GM18861 (cell line): ENCODE measurements at regions not wholly inside any gene's neighbourhood (a gene's known extent, or its start where the extent isn't known, plus 50 kb on each side); places are given as distances from the start of the nearest gene placed in this dataset.

ENCODE experiments used
- ATAC-seq: cut with Tn5 transposase; IDR thresholded peaks from one replicate; pipeline ENCODE4 v1.9.1; 2021; ENCODE audit not compliant: unreplicated experiment

GRCh38 chr9:20015427-20015931 is 226.6 kb upstream of the SLC24A2 start:
- ATAC-seq: peak; percentile 76

GRCh38 chr9:20014168-20014567 is 225.3 kb upstream of the SLC24A2 start:
- ATAC-seq: no peak

- ATAC-seq: no peak
Measured at GRCh38 chr9:20012232-20012631, 223.4 kb upstream of the SLC24A2 start.

GRCh38 chr9:20009606-20010005 is 220.8 kb upstream of the SLC24A2 start:
- no peak for ATAC-seq

GRCh38 chr9:20002011-20002410 is 213.2 kb upstream of the SLC24A2 start:
- ATAC-seq: no peak

- no peak for ATAC-seq
Measured at GRCh38 chr9:20001058-20001457, 212.2 kb upstream of the SLC24A2 start.

GRCh38 chr9:19999491-20000057 is 210.7 kb upstream of the SLC24A2 start:
- ATAC-seq: peak; percentile 92

GRCh38 chr9:19998823-19999455 is 210.1 kb upstream of the SLC24A2 start:
- peak; percentile 18 for ATAC-seq

- no peak for ATAC-seq
Measured at GRCh38 chr9:19998153-19998552, 209.3 kb upstream of the SLC24A2 start.

GRCh38 chr9:19995619-19996018 is 206.8 kb upstream of the SLC24A2 start:
- no peak for ATAC-seq

- no peak for ATAC-seq
Measured at GRCh38 chr9:19994296-19994695, 205.5 kb upstream of the SLC24A2 start.

GRCh38 chr9:19992556-19992955 is 203.7 kb upstream of the SLC24A2 start:
- no peak for ATAC-seq

- ATAC-seq: no peak
Measured at GRCh38 chr9:19989213-19989612, 200.4 kb upstream of the SLC24A2 start.

GRCh38 chr9:19988281-19988680 is 199.4 kb upstream of the SLC24A2 start:
- ATAC-seq: no peak

- no peak for ATAC-seq
Measured at GRCh38 chr9:19985081-19985480, 196.2 kb upstream of the SLC24A2 start.

- ATAC-seq: peak; percentile 67
Measured at GRCh38 chr9:19976226-19976625, 187.4 kb upstream of the SLC24A2 start.

- ATAC-seq: no peak
Measured at GRCh38 chr9:19975499-19975898, 186.7 kb upstream of the SLC24A2 start.

- ATAC-seq: no peak
Measured at GRCh38 chr9:19969721-19970120, 180.9 kb upstream of the SLC24A2 start.

GRCh38 chr9:19967888-19968459 is 179.1 kb upstream of the SLC24A2 start:
- no peak for ATAC-seq

GRCh38 chr9:19967216-19967887 is 178.5 kb upstream of the SLC24A2 start:
- no peak for ATAC-seq

GRCh38 chr9:19965336-19965735 is 176.5 kb upstream of the SLC24A2 start:
- ATAC-seq: no peak

- no peak for ATAC-seq
Measured at GRCh38 chr9:19947996-19948395, 159.2 kb upstream of the SLC24A2 start.
